Lung microvascular endothelial cell (primary cell): ENCODE measurements at regions not wholly inside any gene's neighbourhood (a gene's known extent, or its start where the extent isn't known, plus 50 kb on each side); places are given as distances from the start of the nearest gene placed in this dataset.

Experiments used
- DNase-seq, 2 donors: peaks; one replicate each; pipeline versions ENCODE4 v3.0.0 to v3.0.0-alpha.2; 2010; ENCODE audit warnings: low read depth in 2 of 2

GRCh38 chr4:180557348-180557747 is 1685.9 kb upstream of the TENM3 start:
- no peak for DNase-seq

GRCh38 chr4:180557950-180558349 is 1685.3 kb upstream of the TENM3 start:
- no peak for DNase-seq

DNA sequence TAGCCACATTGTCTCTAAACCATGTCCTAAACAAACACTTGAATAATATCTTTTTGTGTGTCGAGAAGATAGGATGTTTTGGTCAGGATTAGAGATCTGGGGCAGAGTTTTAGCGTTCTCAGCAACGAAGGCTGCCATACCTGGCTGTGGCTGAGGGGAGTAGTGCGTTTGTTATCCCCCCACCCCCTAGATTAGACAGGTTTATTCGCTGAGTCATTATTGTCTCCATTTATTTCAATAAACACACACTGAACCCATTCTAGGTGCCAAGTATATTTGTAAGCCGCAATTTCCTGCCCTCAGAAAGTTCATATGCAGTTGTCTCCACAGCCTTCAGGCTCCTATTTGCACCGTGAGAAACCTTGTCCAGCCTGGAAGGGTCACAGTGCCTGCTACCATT is 1684.8 kb upstream of the TENM3 start:
- no peak for DNase-seq

GRCh38 chr4:180560896-180561295 is 1682.3 kb upstream of the TENM3 start:
- DNase-seq = no peak

GRCh38 chr4:180564026-180564425 is 1679.2 kb upstream of the TENM3 start:
- DNase-seq = no peak

DNA sequence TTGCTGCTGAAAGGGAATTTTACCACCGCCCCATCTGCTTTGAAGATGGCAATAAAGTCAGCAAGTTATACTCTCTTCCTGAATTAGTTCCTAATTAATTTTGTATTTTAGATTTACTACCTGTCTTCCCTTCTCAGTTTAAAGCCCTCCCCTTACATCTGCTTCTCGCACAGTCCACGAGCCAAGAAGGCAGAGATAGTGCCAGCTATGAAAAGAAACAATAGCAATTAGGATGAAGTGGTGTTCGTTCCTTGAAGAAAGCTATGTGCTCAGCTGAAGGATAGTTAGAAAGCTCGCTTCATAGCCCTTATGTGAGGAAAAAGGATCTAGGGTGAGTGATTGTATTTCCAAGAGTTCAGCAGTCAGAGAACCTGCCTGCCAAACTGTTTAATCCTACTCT is 1678.8 kb upstream of the TENM3 start:
- DNase-seq = no peak

DNA sequence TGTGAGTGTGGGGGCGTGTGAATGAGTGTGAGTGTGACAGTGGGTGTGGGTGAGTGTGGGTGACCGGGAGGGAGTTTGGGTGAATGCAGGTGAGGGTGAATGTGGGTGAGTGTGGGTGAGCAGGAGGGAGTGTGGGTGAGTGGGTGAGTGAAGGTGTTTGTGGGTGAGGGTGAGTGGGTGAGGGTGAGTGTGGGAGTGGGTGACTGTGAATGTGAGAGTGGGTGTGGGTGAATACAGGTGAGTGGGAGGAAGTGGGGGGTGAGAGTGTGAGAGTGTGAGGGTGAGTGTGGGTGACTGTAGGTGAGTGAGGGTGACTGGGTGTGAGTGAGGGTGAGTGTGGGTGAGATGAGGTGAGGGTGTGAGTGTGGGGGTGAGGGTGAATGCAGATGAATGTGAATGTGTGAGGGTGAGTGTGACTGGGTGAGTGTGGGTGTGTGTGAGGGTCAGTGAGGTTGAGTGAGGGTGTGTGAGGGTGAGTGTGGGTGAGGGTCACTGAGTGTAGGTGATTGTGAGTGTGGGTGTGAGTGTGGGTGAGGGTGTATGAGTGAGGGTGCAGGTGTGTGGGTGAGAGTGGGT is 1677.3 kb upstream of the TENM3 start:
- no peak for DNase-seq

GRCh38 chr4:180566492-180566891 is 1676.7 kb upstream of the TENM3 start:
- no peak for DNase-seq

- no peak for DNase-seq
These were observed 1676.1 kb upstream of the TENM3 start for GRCh38 chr4:180567080-180567479.

DNA sequence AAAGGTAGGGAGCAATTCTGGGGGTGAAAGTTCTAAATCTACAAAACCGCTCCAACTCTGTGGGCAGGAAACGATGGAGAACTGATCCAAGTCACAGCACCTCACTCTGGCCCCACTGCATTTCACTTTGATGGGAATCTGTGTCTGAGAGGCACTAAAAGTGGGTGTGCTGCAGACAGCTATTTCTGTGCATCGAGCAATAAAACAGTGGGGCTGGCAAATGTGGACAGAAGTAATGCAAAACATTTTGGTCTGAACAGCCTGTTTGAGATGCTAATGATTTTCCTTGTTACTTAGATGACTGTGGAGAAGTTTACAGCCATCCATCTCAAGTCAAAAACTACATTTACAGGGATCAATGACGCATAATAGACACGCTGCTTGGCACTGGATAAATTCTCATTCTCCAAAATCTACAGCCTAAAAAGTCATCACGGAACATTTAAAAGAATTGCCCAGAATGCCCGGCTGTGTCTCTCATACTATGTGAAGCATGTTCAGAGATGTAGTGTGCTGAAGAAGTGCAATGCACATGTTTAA is 1671.6 kb upstream of the TENM3 start:
- DNase-seq = no peak

- DNase-seq = no peak
These were observed 1665.0 kb upstream of the TENM3 start for GRCh38 chr4:180578175-180578574.

DNA sequence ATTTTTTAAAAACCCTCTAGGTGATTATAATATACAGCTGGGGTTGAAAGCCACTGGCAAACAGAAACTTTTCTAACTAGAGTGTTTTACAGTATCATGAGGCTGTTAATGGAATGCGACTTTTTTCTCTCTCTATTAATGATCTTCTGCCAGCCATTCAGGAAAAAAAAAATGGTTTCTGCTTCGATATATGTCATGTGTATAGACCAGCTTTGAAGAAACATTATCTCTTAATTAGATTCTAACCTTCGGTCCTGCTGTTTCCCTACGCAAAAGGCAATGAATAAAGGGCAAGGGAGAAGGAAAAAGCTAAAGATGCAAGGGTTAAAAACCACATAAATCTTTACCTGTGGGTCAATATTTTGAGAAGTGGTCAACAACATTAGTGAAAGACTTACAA is 1662.1 kb upstream of the TENM3 start:
- no peak for DNase-seq

DNA sequence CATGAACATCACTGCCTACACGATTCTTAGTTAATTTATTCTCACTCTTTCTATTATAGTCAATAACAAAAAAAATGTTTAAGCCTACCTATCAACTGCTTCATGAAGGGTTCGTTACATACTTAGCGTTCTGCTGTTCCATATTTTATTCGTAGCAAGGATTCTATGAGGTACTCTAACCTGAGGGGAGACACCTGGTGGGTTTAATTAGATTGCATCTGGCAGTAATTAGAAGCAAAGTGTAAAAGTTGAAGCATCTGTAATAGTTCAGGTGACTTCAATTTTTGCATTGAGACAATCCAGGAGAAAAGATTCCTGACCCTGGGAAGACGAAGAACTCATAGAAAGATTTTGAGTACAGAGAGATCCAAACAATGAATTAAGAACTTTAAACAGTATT is 1655.8 kb upstream of the TENM3 start:
- DNase-seq = no peak

- DNase-seq = no peak
These were observed 1653.6 kb upstream of the TENM3 start for GRCh38 chr4:180589575-180589974.

DNA sequence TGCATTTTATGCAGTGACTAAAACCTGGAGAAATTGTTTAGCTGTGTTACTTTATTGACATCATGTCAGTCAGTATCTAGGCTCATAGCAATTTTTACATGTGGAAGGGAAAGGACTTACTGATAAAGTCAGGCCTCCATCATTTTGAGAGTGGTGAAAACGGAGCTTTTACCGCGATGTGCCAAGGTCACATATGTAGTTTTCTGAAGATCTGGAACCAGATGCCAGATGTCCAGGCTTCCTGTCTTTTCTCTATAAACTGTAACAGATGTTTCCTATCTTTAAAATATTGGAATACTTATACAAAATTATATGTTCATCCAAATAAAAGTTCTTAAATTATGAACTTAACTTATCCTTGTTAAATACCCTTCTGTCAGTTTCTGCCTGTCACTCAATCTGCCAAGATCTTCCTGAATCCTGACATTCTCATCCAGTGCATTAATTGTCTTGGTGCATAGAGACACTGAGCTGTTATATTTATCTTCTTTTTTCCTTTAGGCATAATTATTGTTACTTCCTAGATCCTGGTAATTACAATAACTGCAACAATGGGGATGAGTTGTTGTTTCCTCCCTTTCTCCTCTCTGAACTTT is 1646.2 kb upstream of the TENM3 start:
- no peak for DNase-seq

GRCh38 chr4:180598281-180598680 is 1644.9 kb upstream of the TENM3 start:
- no peak for DNase-seq

- DNase-seq = no peak
These were observed 1639.4 kb upstream of the TENM3 start for GRCh38 chr4:180603791-180604190.

DNA sequence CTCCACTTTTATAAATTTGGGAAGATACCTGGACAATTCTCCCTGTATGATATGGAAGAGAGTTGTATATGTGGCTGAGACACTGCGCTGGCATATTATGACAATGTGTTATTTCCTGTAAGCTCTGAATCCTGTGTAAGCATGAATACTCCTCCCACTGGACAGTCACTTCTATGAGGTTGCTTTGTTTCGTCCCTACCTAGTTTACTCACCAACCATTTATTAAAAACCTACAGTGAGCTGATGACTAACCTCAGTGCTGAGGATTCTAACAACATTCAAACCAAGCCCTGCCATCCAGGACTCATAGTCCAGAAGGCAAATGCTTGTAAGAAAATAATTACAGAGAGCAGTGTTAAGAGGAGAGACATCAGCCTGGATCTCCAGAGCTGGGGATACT is 1632.9 kb upstream of the TENM3 start:
- DNase-seq = no peak

GRCh38 chr4:180615746-180616145 is 1627.5 kb upstream of the TENM3 start:
- DNase-seq = no peak

GRCh38 chr4:180617196-180617595 is 1626.0 kb upstream of the TENM3 start:
- DNase-seq = no peak

GRCh38 chr4:180618396-180618795 is 1624.8 kb upstream of the TENM3 start:
- no peak for DNase-seq

GRCh38 chr4:180619440-180619839 is 1623.8 kb upstream of the TENM3 start:
- no peak for DNase-seq

DNA sequence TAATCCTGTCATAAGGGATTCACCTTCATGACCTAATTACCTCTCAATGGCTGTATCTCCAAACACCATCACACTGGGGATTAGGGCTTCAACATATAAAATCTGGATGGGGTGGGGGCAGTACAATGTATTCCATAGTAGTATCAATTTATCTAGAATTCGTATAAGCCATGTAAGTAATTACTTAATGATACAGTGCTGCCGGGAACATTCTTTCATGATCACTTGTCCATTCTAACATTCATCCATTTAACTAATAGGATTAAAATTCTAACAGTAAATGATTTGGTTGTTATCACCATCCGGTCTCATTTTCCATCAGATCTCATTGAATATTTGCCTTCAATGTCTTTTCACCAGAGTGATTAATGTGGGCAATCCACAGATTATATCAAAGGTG is 1620.9 kb upstream of the TENM3 start:
- DNase-seq = no peak

GRCh38 chr4:180625653-180626052 is 1617.5 kb upstream of the TENM3 start:
- no peak for DNase-seq
